ENCODE measurements at regions not wholly inside any gene's neighbourhood (a gene's known extent, or its start where the extent isn't known, plus 50 kb on each side); places are given as distances from the start of the nearest gene placed in this dataset.

- Histone ChIP-seq H3K79me2 (replicated peaks; ENCODE audit: insufficient read depth) (no peaks in the 10 kb centered on the region), H3K4me2 (no peak overlapping the region), H3K9me2 (ENCODE audit: insufficient read depth) (no peaks in the 10 kb centered on the region), H2AFZ (no peak overlapping the region), H3F3A (replicated peaks; ENCODE audit: low read depth) (no peaks in the 10 kb centered on the region), H3K27ac (ENCODE audit: low read depth) (no peak overlapping the region), H3K4me3 (no peak overlapping the region), H3K36me3 (ENCODE audit: insufficient read depth) (no peaks in the 10 kb centered on the region), H3K27me3 (ENCODE audit: insufficient read depth) (no peaks in the 10 kb centered on the region), H3K4me1 (ENCODE audit: insufficient read depth) (no peaks in the 10 kb centered on the region), H4K20me1 (replicated peaks; ENCODE audit: insufficient read depth) (no peaks in the 10 kb centered on the region)
- no peak overlapping the region for H3K4me3 Mint-ChIP-seq
- DNase-seq (ENCODE audit: low spot score) (no peak), ATAC-seq (no peak)
- H3K27ac Mint-ChIP-seq = no peak overlapping the region
- TF ChIP-seq ZNF114 (CRISPR knock-in tag; IDR thresholded peaks at IDR 0.05) (no peak), REST (IDR thresholded peaks at IDR 0.05; ENCODE audit: unreplicated experiment) (no peak), STAT1 (IDR thresholded peaks at IDR 0.05; ENCODE audit: unreplicated experiment) (no peak)
- H3K4me1 Mint-ChIP-seq = no peaks in the 10 kb centered on the region
- H3K9me3 Mint-ChIP-seq = peaks cover 80% of the 10 kb centered on the region
- H3K36me3 Mint-ChIP-seq (ENCODE audit: low read depth) = peaks cover 16% of the 10 kb centered on the region
- peaks cover 7% of the 10 kb centered on the region for H3K27me3 Mint-ChIP-seq (ENCODE audit: insufficient read depth, low read depth, poor library complexity)
Measured at GRCh38 chr10:130973127-130973839, 338.2 kb downstream of the TCERG1L start.

- Histone ChIP-seq H2AFZ (no peak overlapping the region), H3K9me2 (ENCODE audit: insufficient read depth) (no peaks in the 10 kb centered on the region), H3K27me3 (ENCODE audit: insufficient read depth) (no peaks in the 10 kb centered on the region), H4K20me1 (replicated peaks; ENCODE audit: insufficient read depth) (no peaks in the 10 kb centered on the region), H3F3A (replicated peaks; ENCODE audit: low read depth) (no peaks in the 10 kb centered on the region), H3K4me3 (no peak overlapping the region), H3K4me2 (no peak overlapping the region), H3K4me1 (ENCODE audit: insufficient read depth) (no peaks in the 10 kb centered on the region), H3K27ac (ENCODE audit: low read depth) (no peak overlapping the region), H3K36me3 (ENCODE audit: insufficient read depth) (no peaks in the 10 kb centered on the region), H3K79me2 (replicated peaks; ENCODE audit: insufficient read depth) (no peaks in the 10 kb centered on the region)
- ATAC-seq (no peak), DNase-seq (ENCODE audit: low spot score) (no peak)
- H3K36me3 Mint-ChIP-seq (ENCODE audit: low read depth) = peaks cover 16% of the 10 kb centered on the region
- peaks cover 76% of the 10 kb centered on the region for H3K9me3 Mint-ChIP-seq
- H3K4me1 Mint-ChIP-seq = no peaks in the 10 kb centered on the region
- H3K27ac Mint-ChIP-seq = no peak overlapping the region
- H3K27me3 Mint-ChIP-seq (ENCODE audit: insufficient read depth, low read depth, poor library complexity) = peaks cover 7% of the 10 kb centered on the region
- no peak overlapping the region for H3K4me3 Mint-ChIP-seq
- TF ChIP-seq ZNF114 (CRISPR knock-in tag; IDR thresholded peaks at IDR 0.05) (no peak), STAT1 (IDR thresholded peaks at IDR 0.05; ENCODE audit: unreplicated experiment) (no peak), CTCF (conservative IDR thresholded peaks at IDR 0.05; ENCODE audit: low read depth in 2 of 2) (no peak), NANOG (IDR thresholded peaks at IDR 0.05; ENCODE audit: borderline replicate concordance) (no peak), ZNF462 (CRISPR knock-in tag; IDR thresholded peaks at IDR 0.05) (no peak), EZH2phosphoT487 (IDR thresholded peaks at IDR 0.05; ENCODE audit: unreplicated experiment) (no peak), POLR2AphosphoS5 (IDR thresholded peaks at IDR 0.05; ENCODE audit: low read depth) (no peak)
- TF ChIP-seq, protein P1, sequence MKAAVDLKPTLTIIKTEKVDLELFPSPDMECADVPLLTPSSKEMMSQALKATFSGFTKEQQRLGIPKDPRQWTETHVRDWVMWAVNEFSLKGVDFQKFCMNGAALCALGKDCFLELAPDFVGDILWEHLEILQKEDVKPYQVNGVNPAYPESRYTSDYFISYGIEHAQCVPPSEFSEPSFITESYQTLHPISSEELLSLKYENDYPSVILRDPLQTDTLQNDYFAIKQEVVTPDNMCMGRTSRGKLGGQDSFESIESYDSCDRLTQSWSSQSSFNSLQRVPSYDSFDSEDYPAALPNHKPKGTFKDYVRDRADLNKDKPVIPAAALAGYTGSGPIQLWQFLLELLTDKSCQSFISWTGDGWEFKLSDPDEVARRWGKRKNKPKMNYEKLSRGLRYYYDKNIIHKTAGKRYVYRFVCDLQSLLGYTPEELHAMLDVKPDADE (IDR thresholded peaks at IDR 0.05) = no peak
Measured at GRCh38 chr10:130974166-130974565, 337.4 kb downstream of the TCERG1L start.

Measured in GM23338 (cell line).